Mesendoderm (in vitro differentiated cells): ENCODE measurements at regions not wholly inside any gene's neighbourhood (a gene's known extent, or its start where the extent isn't known, plus 50 kb on each side); places are given as distances from the start of the nearest gene placed in this dataset.
"Not testable (repeated sequence)": the region's sequence is repeated elsewhere in the genome, so short reads cannot be mapped to it uniquely, and the experiment has no call there.

Experiments used
- DNase-seq: peaks from one replicate; pipeline ENCODE4 v3.0.0; 2013
- H2AK5ac ChIP-seq: 2 replicates; pipeline ENCODE4 v1.6.1; 2013; ENCODE audit warnings: low read length, inconsistent platforms
- H2BK120ac ChIP-seq: 2 replicates; pipeline ENCODE4 v1.6.1; 2013; ENCODE audit warnings: low read depth, mild to moderate bottlenecking, low read length, moderate library complexity, mixed read lengths
- H2BK15ac ChIP-seq: replicated peaks from 2 replicates; pipeline ENCODE4 v1.6.1; 2013; ENCODE audit warnings: low read depth, mild to moderate bottlenecking, moderate library complexity
- H2BK5ac ChIP-seq: 2 replicates; pipeline ENCODE4 v1.6.1; 2013; ENCODE audit warnings: low read length, inconsistent platforms
- H3K18ac ChIP-seq: 2 replicates; pipeline ENCODE4 v1.6.1; 2013; ENCODE audit warnings: mild to moderate bottlenecking, low read length, mixed read lengths
- H3K23ac ChIP-seq: one replicate; pipeline ENCODE4 v1.6.1; 2013; ENCODE audit warnings: low read length
- H3K27ac ChIP-seq: 2 replicates; pipeline ENCODE4 v1.5.1; 2013; ENCODE audit warnings: low read depth, mild to moderate bottlenecking, inconsistent platforms, low read length, moderate library complexity
- H3K27me3 ChIP-seq: 2 replicates; pipeline ENCODE4 v1.6.1; 2013; ENCODE audit warnings: low read length, control low read depth, mild to moderate bottlenecking, inconsistent platforms; ENCODE audit not compliant: insufficient read depth, poor library complexity
- H3K36me3 ChIP-seq: 2 replicates; pipeline ENCODE4 v1.6.1; 2013; ENCODE audit warnings: low read length, inconsistent platforms; ENCODE audit not compliant: control insufficient read depth, insufficient read depth
- H3K4ac ChIP-seq: one replicate; pipeline ENCODE4 v1.6.1; 2013; ENCODE audit warnings: low read depth, mild to moderate bottlenecking, low read length, moderate library complexity
- H3K4me1 ChIP-seq: 2 replicates; pipeline ENCODE4 v1.6.1; 2013; ENCODE audit warnings: low read depth, low read length, inconsistent platforms; ENCODE audit not compliant: control insufficient read depth
- H3K4me2 ChIP-seq: 2 replicates; pipeline ENCODE4 v1.6.1; 2013; ENCODE audit warnings: low read length
- H3K4me3 ChIP-seq: 2 replicates; pipeline ENCODE4 v1.5.1; 2013; ENCODE audit warnings: mild to moderate bottlenecking, low read length
- H3K56ac ChIP-seq: one replicate; pipeline ENCODE4 v1.6.1; 2013; ENCODE audit warnings: low read length
- H3K79me1 ChIP-seq: 2 replicates; pipeline ENCODE4 v1.6.1; 2013; ENCODE audit warnings: low read length, inconsistent platforms
- H3K79me2 ChIP-seq: 2 replicates; pipeline ENCODE4 v1.6.1; 2013; ENCODE audit warnings: mild to moderate bottlenecking, low read length; ENCODE audit not compliant: control insufficient read depth, insufficient read depth
- H3K9ac ChIP-seq: 2 replicates; pipeline ENCODE4 v1.6.1; 2013; ENCODE audit warnings: low read length, inconsistent platforms
- H4K5ac ChIP-seq: one replicate; pipeline ENCODE4 v1.6.1; 2013; ENCODE audit warnings: low read length
- H4K8ac ChIP-seq: one replicate; pipeline ENCODE4 v1.6.1; 2013; ENCODE audit warnings: low read depth, mild to moderate bottlenecking, control low read depth, low read length, moderate library complexity
- WGBS: extraction: QIAGEN DNeasy Blood & Tissue Kit; methylation state at CpG from one replicate; pipeline ENCODE4 v1.1.7; 2013; ENCODE audit warnings: low lambda C conversion rate, missing lambda C conversion rate; ENCODE audit not compliant: insufficient coverage; ENCODE audit errors: extremely low coverage; 5-methylcytosine and 5-hydroxymethylcytosine counted together

- Histone ChIP-seq H3K4me2 (no peak overlapping the region), H3K9ac (no peak overlapping the region), H3K27ac (no peak overlapping the region), H3K56ac (no peak overlapping the region), H3K4me1 (peaks cover 8% of the 10 kb centered on the region), H2AK5ac (no peak overlapping the region), H3K4ac (no peak overlapping the region), H3K23ac (no peak overlapping the region), H3K79me2 (no peaks in the 10 kb centered on the region), H4K5ac (no peak overlapping the region), H2BK5ac (no peak overlapping the region), H3K79me1 (no peaks in the 10 kb centered on the region), H4K8ac (no peak overlapping the region), H3K4me3 (no peak overlapping the region), H3K36me3 (no peaks in the 10 kb centered on the region), H2BK15ac (no peak overlapping the region), H3K18ac (no peak overlapping the region), H3K27me3 (no peaks in the 10 kb centered on the region), H2BK120ac (no peak overlapping the region)
- no CpG with 5 or more reads among the region's 2 CpGs for WGBS
- DNase-seq, result no peak
Measured at GRCh38 chr6:44742828-44743372, 355.4 kb downstream of the CDC5L start.

- WGBS, result no CpG with 5 or more reads among the region's 18 CpGs
- H3K23ac ChIP-seq, H3K56ac ChIP-seq, H2BK5ac ChIP-seq, H3K18ac ChIP-seq, H2BK120ac ChIP-seq, H2AK5ac ChIP-seq, H3K9ac ChIP-seq, H3K4me1 ChIP-seq, H4K8ac ChIP-seq, H3K4me3 ChIP-seq, H3K27me3 ChIP-seq, H3K79me2 ChIP-seq, H3K79me1 ChIP-seq, H4K5ac ChIP-seq, H3K27ac ChIP-seq, H3K36me3 ChIP-seq, H3K4me2 ChIP-seq, H3K4ac ChIP-seq, H2BK15ac ChIP-seq, DNase-seq: not testable (repeated sequence)
Measured at GRCh38 chr6:44760116-44760515, 372.6 kb downstream of the CDC5L start.

GRCh38 chr6:44761046-44761445 lies 373.5 kb downstream of the CDC5L start:
- H3K4me2 ChIP-seq, result no peak overlapping the region
- no peak overlapping the region for H4K5ac ChIP-seq
- H2AK5ac ChIP-seq, result no peak overlapping the region
- H3K18ac ChIP-seq, result no peak overlapping the region
- no peaks in the 10 kb centered on the region for H3K27me3 ChIP-seq
- H3K23ac ChIP-seq, result no peak overlapping the region
- H3K4me3 ChIP-seq, result no peak overlapping the region
- no peaks in the 10 kb centered on the region for H3K4me1 ChIP-seq
- no peak overlapping the region for H3K9ac ChIP-seq
- no peak overlapping the region for H3K56ac ChIP-seq
- H3K79me2 ChIP-seq, result no peaks in the 10 kb centered on the region
- H3K79me1 ChIP-seq, result no peaks in the 10 kb centered on the region
- DNase-seq, result no peak
- no peak overlapping the region for H2BK5ac ChIP-seq
- no peak overlapping the region for H2BK120ac ChIP-seq
- H4K8ac ChIP-seq, result no peak overlapping the region
- no peak overlapping the region for H3K4ac ChIP-seq
- H2BK15ac ChIP-seq, result no peak overlapping the region
- H3K27ac ChIP-seq, result no peak overlapping the region
- no peaks in the 10 kb centered on the region for H3K36me3 ChIP-seq

GRCh38 chr6:44762496-44762895 lies 375.0 kb downstream of the CDC5L start:
- H3K9ac ChIP-seq, result no peak overlapping the region
- no CpG with 5 or more reads among the region's 1 CpG for WGBS
- no peak overlapping the region for H2BK120ac ChIP-seq
- H3K4me1 ChIP-seq, result no peaks in the 10 kb centered on the region
- H3K23ac ChIP-seq, result no peak overlapping the region
- H2AK5ac ChIP-seq, result no peak overlapping the region
- H3K27ac ChIP-seq, result no peak overlapping the region
- no peak overlapping the region for H3K56ac ChIP-seq
- no peaks in the 10 kb centered on the region for H3K36me3 ChIP-seq
- H3K4ac ChIP-seq, result no peak overlapping the region
- no peak overlapping the region for H3K18ac ChIP-seq
- no peaks in the 10 kb centered on the region for H3K79me1 ChIP-seq
- H4K8ac ChIP-seq, result no peak overlapping the region
- no peaks in the 10 kb centered on the region for H3K79me2 ChIP-seq
- no peaks in the 10 kb centered on the region for H3K27me3 ChIP-seq
- H3K4me3 ChIP-seq, result no peak overlapping the region
- no peak overlapping the region for H3K4me2 ChIP-seq
- H2BK5ac ChIP-seq, result no peak overlapping the region
- DNase-seq, result no peak
- no peak overlapping the region for H4K5ac ChIP-seq
- no peak overlapping the region for H2BK15ac ChIP-seq

GRCh38 chr6:44771647-44772415 lies 384.3 kb downstream of the CDC5L start:
- Histone ChIP-seq H3K23ac (no peak overlapping the region), H3K27me3 (no peaks in the 10 kb centered on the region), H2BK120ac (no peak overlapping the region), H2AK5ac (no peak overlapping the region), H3K4me3 (no peak overlapping the region), H2BK15ac (no peak overlapping the region), H2BK5ac (no peak overlapping the region), H3K79me1 (no peaks in the 10 kb centered on the region), H4K8ac (no peak overlapping the region), H3K4me2 (no peak overlapping the region), H4K5ac (no peak overlapping the region), H3K4ac (no peak overlapping the region), H3K4me1 (no peaks in the 10 kb centered on the region), H3K36me3 (no peaks in the 10 kb centered on the region), H3K56ac (no peak overlapping the region), H3K27ac (no peak overlapping the region), H3K18ac (peak overlapping the region; percentile 84), H3K9ac (no peak overlapping the region), H3K79me2 (no peaks in the 10 kb centered on the region)
- DNase-seq, result peak; percentile 31
- WGBS, result no CpG with 5 or more reads among the region's 4 CpGs

GRCh38 chr6:44772838-44773237 lies 385.3 kb downstream of the CDC5L start:
- Histone ChIP-seq H3K27me3 (no peaks in the 10 kb centered on the region), H3K56ac (no peak overlapping the region), H3K4ac (no peak overlapping the region), H3K79me1 (no peaks in the 10 kb centered on the region), H2BK120ac (no peak overlapping the region), H2AK5ac (no peak overlapping the region), H2BK15ac (no peak overlapping the region), H3K4me2 (no peak overlapping the region), H3K4me1 (no peaks in the 10 kb centered on the region), H3K79me2 (no peaks in the 10 kb centered on the region), H3K36me3 (no peaks in the 10 kb centered on the region), H4K5ac (no peak overlapping the region), H3K18ac (no peak overlapping the region), H3K4me3 (no peak overlapping the region), H2BK5ac (no peak overlapping the region), H3K23ac (no peak overlapping the region), H4K8ac (no peak overlapping the region), H3K27ac (no peak overlapping the region), H3K9ac (no peak overlapping the region)
- no peak for DNase-seq
